Right lobe of liver (tissue), 6 donors: ENCODE measurements at regions not wholly inside any gene's neighbourhood (a gene's known extent, or its start where the extent isn't known, plus 50 kb on each side); places are given as distances from the start of the nearest gene placed in this dataset.

Source experiments
- ATAC-seq, 4 donors: fragments of 200-7000 bp; cut with Tn5 transposase; one replicate each; pipeline ENCODE4 v1.9.1; 2020; ENCODE audit warnings: mild to moderate bottlenecking in 4 of 4, moderate library complexity in 4 of 4
- DNase-seq, 3 donors: peaks; one replicate each; pipeline ENCODE4 v3.0.0-alpha.2; 2020
- H3K27ac ChIP-seq, 3 donors: fragments of 200-600 bp; one replicate each; pipeline ENCODE4 v1.8.0; 2022
- H3K27me3 ChIP-seq, 2 donors: fragments of 200-600 bp; one replicate each; pipeline ENCODE4 v1.8.0; 2022
- H3K36me3 ChIP-seq, 4 donors: fragments of 200-600 bp; sonication (generic) in 1 of 4; one replicate each; pipeline versions ENCODE4 v1.5.1 to v1.8.0; 2017 to 2022; ENCODE audit warnings: control low read depth in 1 of 4
- H3K4me1 ChIP-seq, 4 donors: fragments of 200-600 bp; sonication (generic) in 1 of 4; one replicate each; pipeline versions ENCODE4 v1.5.1 to v1.8.0; 2017 to 2022; ENCODE audit warnings: control low read depth in 1 of 4
- H3K4me3 ChIP-seq, 3 donors: fragments of 200-600 bp; one replicate each; pipeline ENCODE4 v1.8.0; 2022
- H3K9me3 ChIP-seq, 4 donors: fragments of 200-600 bp; sonication (generic) in 1 of 4; one replicate each; pipeline versions ENCODE4 v1.5.1 to v1.8.0; 2017 to 2022; ENCODE audit warnings: control low read depth in 1 of 4
- CTCF ChIP-seq, 4 donors: fragments of 200-600 bp in 3 of 4; fragments of 450-650 bp in 1 of 4; IDR thresholded peaks; one replicate each; pipeline versions ENCODE4 v1.5.1 to v1.8.0; 2016 to 2022; ENCODE audit warnings: antibody characterized with exemption in 4 of 4, mild to moderate bottlenecking in 2 of 4
- POLR2A ChIP-seq: fragments of 450-650 bp; IDR thresholded peaks from one replicate; pipeline ENCODE4 v1.6.1; 2017; ENCODE audit warnings: antibody characterized with exemption, mild to moderate bottlenecking
- WGBS: methylation state at CpG from one replicate; pipeline ENCODE4 v1.1.6; 2018; ENCODE audit warnings: low coverage, low lambda C conversion rate; ENCODE audit not compliant: insufficient coverage; ENCODE audit errors: missing lambda C conversion rate; 5-methylcytosine and 5-hydroxymethylcytosine counted together
- intact Hi-C, 2 donors: fragments of 100-400 bp; cut with DNase I; formaldehyde crosslinking; loops; one replicate each; pipeline versions ENCODE4 v1.11.2 to v1.14.1; 2022
- donor health status: DM: no; HTN: yes; CAD: no.
- donor health status: DM: no; HTN: no; CAD: no.
- donor health status: DM: no; HTN: no; CAD: no.
- donor health status: DM: no; HTN: yes; CAD: no.
- donor health status: DM: no; HTN: yes; CAD: no.

- Histone ChIP-seq H3K27ac (no peak overlapping the region), H3K4me3 (no peak overlapping the region), H3K27me3 (no peaks in the 10 kb centered on the region), H3K9me3 (no peaks in the 10 kb centered on the region), H3K4me1 (no peaks in the 10 kb centered on the region), H3K36me3 (no peaks in the 10 kb centered on the region)
- ATAC-seq (no peak), DNase-seq (no peak)
- intact Hi-C loops: no loop called here
- 70% methylated on average over 3 of the region's 6 CpGs for WGBS
- TF ChIP-seq CTCF (IDR thresholded peaks at IDR 0.05): no peak
- no peak for TF ChIP-seq POLR2A
These were observed 436.2 kb downstream of the MATN1 start for GRCh38 chr1:30286988-30287839.

GRCh38 chr1:30286241-30286987 is 437.0 kb downstream of the MATN1 start:
- Histone ChIP-seq H3K36me3 (no peaks in the 10 kb centered on the region), H3K27me3 (no peaks in the 10 kb centered on the region), H3K4me3 (no peak overlapping the region), H3K4me1 (no peaks in the 10 kb centered on the region), H3K27ac (no peak overlapping the region), H3K9me3 (no peaks in the 10 kb centered on the region)
- intact Hi-C loops: no loop called here
- peak in 1 of 4 donors; percentile 27 for ATAC-seq
- no peak for DNase-seq
- no peak for TF ChIP-seq CTCF (IDR thresholded peaks at IDR 0.05)
- no peak for TF ChIP-seq POLR2A
- WGBS: 50% methylated on average over 2 of the region's 13 CpGs

- H3K36me3 ChIP-seq: no peaks in the 10 kb centered on the region
- H3K9me3 ChIP-seq: no peaks in the 10 kb centered on the region
- H3K4me3 ChIP-seq: no peak overlapping the region
- no peaks in the 10 kb centered on the region for H3K27me3 ChIP-seq
- intact Hi-C loops: no loop called here
- WGBS: 69% methylated on average over 11 of the region's 12 CpGs
- no peaks in the 10 kb centered on the region for H3K4me1 ChIP-seq
- DNase-seq: no peak
- no peak for TF ChIP-seq POLR2A
- TF ChIP-seq CTCF (IDR thresholded peaks at IDR 0.05): no peak
- no peak overlapping the region for H3K27ac ChIP-seq
- no peak for ATAC-seq
These were observed 437.9 kb downstream of the MATN1 start for GRCh38 chr1:30285501-30285932.

GRCh38 chr1:30284728-30285475 is 438.5 kb downstream of the MATN1 start:
- no peak overlapping the region for H3K27ac ChIP-seq
- no peak for DNase-seq
- no peak for TF ChIP-seq POLR2A
- no peak for TF ChIP-seq CTCF (IDR thresholded peaks at IDR 0.05)
- WGBS: 76% methylated on average over 7 of the region's 17 CpGs
- no peaks in the 10 kb centered on the region for H3K27me3 ChIP-seq
- intact Hi-C loops: no loop called here
- H3K36me3 ChIP-seq: no peaks in the 10 kb centered on the region
- no peak overlapping the region for H3K4me3 ChIP-seq
- no peaks in the 10 kb centered on the region for H3K4me1 ChIP-seq
- H3K9me3 ChIP-seq: no peaks in the 10 kb centered on the region
- no peak for ATAC-seq
